ENCODE measurements at regions not wholly inside any gene's neighbourhood (a gene's known extent, or its start where the extent isn't known, plus 50 kb on each side); places are given as distances from the start of the nearest gene placed in this dataset.

DNA sequence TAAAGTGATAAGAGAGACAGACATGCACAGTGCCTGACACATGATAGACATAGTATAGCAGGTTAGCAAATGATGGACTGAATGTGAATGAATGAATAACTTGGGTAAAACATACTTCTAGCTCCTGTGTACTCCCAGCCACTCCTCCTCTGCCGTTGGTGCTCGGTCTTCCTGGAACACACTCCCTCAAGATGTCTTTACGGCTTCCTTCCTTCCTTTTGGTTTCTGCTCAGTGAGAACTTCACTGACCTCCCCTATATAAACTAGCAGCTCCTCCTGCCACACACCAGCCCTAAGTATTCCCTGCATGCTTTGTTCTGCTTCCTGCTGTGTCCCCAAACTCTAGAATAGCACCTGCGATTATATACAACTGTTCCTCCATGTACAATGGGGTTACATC, 50.2 kb downstream of the RAD54L2 start:
- H3K4me3 ChIP-seq (ENCODE audit: extremely low read depth in 1 of 4, insufficient read depth in 2 of 4, low read depth in 3 of 4, low read length in 4 of 4): no peak overlapping the region
- H2BK20ac ChIP-seq (ENCODE audit: low read length): no peak overlapping the region
- no peak for FAIRE-seq
- H3K23me2 ChIP-seq (ENCODE audit: low read depth, low read length): no peaks in the 10 kb centered on the region
- H2BK12ac ChIP-seq (ENCODE audit: low read depth, low read length): no peak overlapping the region
- WGBS, 2 experiments (ENCODE audit: extremely low coverage in 1 of 2, insufficient coverage in 1 of 2, insufficient read length in 1 of 2, insufficient replicate concordance in 2 of 2, low coverage in 1 of 2, low lambda C conversion rate in 2 of 2, missing lambda C conversion rate in 1 of 2): 98% methylated on average over 4 of the region's 4 CpGs; no CpG with 5 or more reads in 1 of the 2 experiments
- H2AK5ac ChIP-seq (ENCODE audit: low read depth, low read length): no peak overlapping the region
- CTCF ChIA-PET (ENCODE audit: partially characterized antibody): interaction anchor here (0.8 to 2.1 kb wide), 4 partner anchors 10 to 81 kb away, joined by 3 to 8 read pairs (median 4); no protein-coding TSS in a partner anchor
- no peak overlapping the region for H4K91ac ChIP-seq (replicated peaks; ENCODE audit: insufficient read length, low read length)
- H2AFZ ChIP-seq (ENCODE audit: low read length): no peak overlapping the region
- H3K4ac ChIP-seq (replicated peaks; ENCODE audit: insufficient read length, low read depth, low read length): no peak overlapping the region
- H3K79me2 ChIP-seq (ENCODE audit: control insufficient read depth in 1 of 2, insufficient read depth in 2 of 2, low read length in 2 of 2): peaks cover 2 to 8% of the 10 kb centered on the region in 2 experiments; a peak in 3 of 4 replicates
- peaks cover 2 to 10% (median 5%) of the 10 kb centered on the region in 4 experiments; a peak in 5 of 8 replicates for H3K36me3 ChIP-seq (ENCODE audit: control insufficient read depth in 2 of 4, insufficient read depth in 4 of 4, low read length in 3 of 4)
- H3K4me1 ChIP-seq (replicated peaks in 1 of 4; ENCODE audit: control insufficient read depth in 3 of 4, insufficient read depth in 4 of 4, low read length in 3 of 4): no peaks in the 10 kb centered on the region
- H3K27ac ChIP-seq (ENCODE audit: low read depth, low read length): no peak overlapping the region
- H3K9me3 ChIP-seq (ENCODE audit: insufficient read depth in 2 of 2, low read depth in 1 of 2, low read length in 1 of 2): no peaks in the 10 kb centered on the region
- H4K20me1 ChIP-seq (replicated peaks in 1 of 2; ENCODE audit: control insufficient read depth in 1 of 2, insufficient read depth in 2 of 2, low read length in 2 of 2): peaks cover 0 to 2% of the 10 kb centered on the region in 2 experiments
- H3K23ac ChIP-seq (ENCODE audit: insufficient read length): no peak overlapping the region
- H2BK5ac ChIP-seq (ENCODE audit: low read depth, low read length): no peak overlapping the region
- no peak overlapping the region for H2BK15ac ChIP-seq (ENCODE audit: low read length)
- DNase-seq (ENCODE audit: low read depth in 1 of 2, low spot score in 2 of 2): no peak
- no peak overlapping the region for H3K18ac ChIP-seq (ENCODE audit: extremely low read depth, low read length)
- no peak overlapping the region for H2BK120ac ChIP-seq (replicated peaks; ENCODE audit: low read depth, low read length)
- no peak overlapping the region for H3K14ac ChIP-seq (ENCODE audit: insufficient read length)
- no peak overlapping the region for H4K8ac ChIP-seq (ENCODE audit: extremely low read depth, insufficient read depth, low read length)
- no peak overlapping the region for H4K5ac ChIP-seq (ENCODE audit: insufficient read length, low read depth, low read length)
- H3K56ac ChIP-seq (replicated peaks; ENCODE audit: insufficient read length, low read depth, low read length): no peak overlapping the region
- H3K4me2 ChIP-seq (ENCODE audit: insufficient read depth in 1 of 2, low read depth in 2 of 2, low read length in 2 of 2): no peak overlapping the region
- H3K9ac ChIP-seq (replicated peaks in 1 of 4; ENCODE audit: extremely low read depth in 1 of 4, low read depth in 3 of 4, low read length in 3 of 4): no peak overlapping the region
- H3K79me1 ChIP-seq (ENCODE audit: low read depth, low read length): peaks cover 3% of the 10 kb centered on the region; the same call in 1 of the 2 replicates
- POLR2A ChIA-PET (ENCODE audit: partially characterized antibody): interaction anchor here (0.6 to 1.6 kb wide), 3 partner anchors 21 to 90 kb away, joined by 3 to 4 read pairs (median 4); no protein-coding TSS in a partner anchor
- no peaks in the 10 kb centered on the region for H3K27me3 ChIP-seq (replicated peaks in 1 of 4; ENCODE audit: control insufficient read depth in 3 of 4, extremely low read depth in 1 of 4, insufficient read depth in 3 of 4, low read length in 3 of 4)
- TF ChIP-seq FOSL1 (IDR thresholded peaks at IDR 0.05; ENCODE audit: insufficient read depth, low read depth, low read length): no peak
